Right lobe of liver (tissue), 4 donors: ENCODE measurements at regions not wholly inside any gene's neighbourhood (a gene's known extent, or its start where the extent isn't known, plus 50 kb on each side); places are given as distances from the start of the nearest gene placed in this dataset.

Source experiments
- POLR2A ChIP-seq: fragments of 450-650 bp; IDR thresholded peaks from one replicate; pipeline ENCODE4 v1.6.1; 2017; ENCODE audit warnings: antibody characterized with exemption, mild to moderate bottlenecking
- TF ChIP-seq, protein P1 (sequence below), 4 donors: fragments of 200-600 bp in 3 of 4; fragments of 450-650 bp in 1 of 4; IDR thresholded peaks; one replicate each; pipeline versions ENCODE4 v1.5.1 to v1.8.0; 2016 to 2022; ENCODE audit warnings: antibody characterized with exemption in 4 of 4, mild to moderate bottlenecking in 2 of 4
- donor health status: DM: no; HTN: no; CAD: no.
- donor health status: DM: no; HTN: no; CAD: no.
- donor health status: DM: no; HTN: yes; CAD: no.

DNA sequence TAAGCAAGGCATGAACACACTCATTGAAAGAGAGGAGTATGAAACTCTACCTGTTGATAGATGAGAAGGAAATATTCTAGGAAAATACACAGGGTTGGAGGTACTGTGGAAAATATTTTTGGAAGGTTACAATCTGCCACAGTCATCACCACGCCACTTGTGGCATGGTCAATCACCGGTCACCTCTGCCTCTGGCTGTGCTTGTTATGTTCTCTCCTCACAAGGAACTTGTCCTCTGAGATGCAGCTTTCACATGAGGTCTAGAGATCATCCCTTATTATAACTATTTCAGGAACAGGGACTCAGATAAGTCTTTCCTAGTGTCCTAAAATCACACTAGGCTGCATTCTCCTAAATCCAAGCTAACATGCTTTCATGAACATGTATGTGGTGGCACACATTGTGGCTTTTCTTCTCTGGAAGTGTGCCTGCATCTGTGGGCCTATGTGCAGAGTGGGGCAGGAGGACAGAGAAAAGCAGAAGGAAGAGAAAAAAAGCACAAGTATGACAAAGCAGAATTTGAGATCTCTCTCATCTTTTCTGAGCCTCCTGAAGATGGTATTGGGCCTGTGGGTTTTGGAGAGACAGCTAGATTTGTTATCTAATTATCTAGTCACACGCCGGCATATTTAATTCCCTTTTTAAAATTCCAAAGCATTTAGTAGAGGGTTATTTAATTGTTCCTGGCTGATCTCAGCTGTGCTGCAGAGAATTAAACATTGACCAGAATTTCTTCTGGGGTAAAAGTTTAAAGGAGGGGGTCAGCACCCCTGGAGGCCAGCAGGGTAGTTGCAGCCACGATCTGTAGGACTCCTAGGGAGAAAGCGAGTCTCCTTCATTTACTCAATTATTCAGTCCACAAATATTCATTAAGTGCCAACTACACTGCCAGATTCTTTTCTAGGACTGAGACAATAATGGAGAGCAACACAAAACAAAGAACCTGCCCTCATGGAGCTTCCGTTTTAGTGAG is 294.6 kb downstream of the RDH14 start:
- TF ChIP-seq, protein P1, sequence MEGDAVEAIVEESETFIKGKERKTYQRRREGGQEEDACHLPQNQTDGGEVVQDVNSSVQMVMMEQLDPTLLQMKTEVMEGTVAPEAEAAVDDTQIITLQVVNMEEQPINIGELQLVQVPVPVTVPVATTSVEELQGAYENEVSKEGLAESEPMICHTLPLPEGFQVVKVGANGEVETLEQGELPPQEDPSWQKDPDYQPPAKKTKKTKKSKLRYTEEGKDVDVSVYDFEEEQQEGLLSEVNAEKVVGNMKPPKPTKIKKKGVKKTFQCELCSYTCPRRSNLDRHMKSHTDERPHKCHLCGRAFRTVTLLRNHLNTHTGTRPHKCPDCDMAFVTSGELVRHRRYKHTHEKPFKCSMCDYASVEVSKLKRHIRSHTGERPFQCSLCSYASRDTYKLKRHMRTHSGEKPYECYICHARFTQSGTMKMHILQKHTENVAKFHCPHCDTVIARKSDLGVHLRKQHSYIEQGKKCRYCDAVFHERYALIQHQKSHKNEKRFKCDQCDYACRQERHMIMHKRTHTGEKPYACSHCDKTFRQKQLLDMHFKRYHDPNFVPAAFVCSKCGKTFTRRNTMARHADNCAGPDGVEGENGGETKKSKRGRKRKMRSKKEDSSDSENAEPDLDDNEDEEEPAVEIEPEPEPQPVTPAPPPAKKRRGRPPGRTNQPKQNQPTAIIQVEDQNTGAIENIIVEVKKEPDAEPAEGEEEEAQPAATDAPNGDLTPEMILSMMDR (IDR thresholded peaks at IDR 0.05), result no peak
- no peak for TF ChIP-seq POLR2A
